ENCODE measurements at regions not wholly inside any gene's neighbourhood (a gene's known extent, or its start where the extent isn't known, plus 50 kb on each side); places are given as distances from the start of the nearest gene placed in this dataset.
"Not testable (repeated sequence)": the region's sequence is repeated elsewhere in the genome, so short reads cannot be mapped to it uniquely, and the experiment has no call there.

DNA sequence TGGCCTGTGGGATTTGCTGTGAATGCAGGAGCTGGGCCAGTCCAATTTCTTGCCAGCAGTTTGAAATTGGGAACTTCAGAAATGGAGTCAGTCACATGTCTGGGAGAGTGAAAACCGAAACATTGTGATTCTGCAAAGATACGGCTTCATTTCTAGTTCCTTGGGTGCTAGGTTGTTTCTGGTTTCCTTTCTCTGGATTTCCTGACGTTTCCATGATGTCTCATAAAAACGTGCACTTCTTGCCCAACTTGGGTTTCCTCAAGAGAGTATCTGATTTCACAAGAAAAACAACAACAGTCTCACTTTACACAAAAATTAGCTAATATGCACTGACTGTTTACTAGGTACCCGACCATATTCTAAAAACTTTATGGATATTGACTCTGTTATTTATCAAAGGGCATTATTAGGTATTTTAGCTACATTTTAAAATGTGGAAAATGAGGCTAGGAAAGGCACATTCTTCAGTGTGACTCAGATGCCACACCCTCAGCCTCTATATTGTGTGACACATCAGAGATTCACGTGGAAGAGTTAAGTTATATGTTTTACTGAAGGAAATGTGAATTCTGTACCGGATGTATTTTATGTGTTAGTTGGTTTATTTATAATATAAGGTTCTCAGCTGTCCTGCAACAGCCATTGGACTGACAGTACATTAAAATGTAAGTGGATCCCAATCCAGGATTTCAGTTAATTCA is 225.0 kb upstream of the PUDP start:
- DNase-seq = no peak

DNA sequence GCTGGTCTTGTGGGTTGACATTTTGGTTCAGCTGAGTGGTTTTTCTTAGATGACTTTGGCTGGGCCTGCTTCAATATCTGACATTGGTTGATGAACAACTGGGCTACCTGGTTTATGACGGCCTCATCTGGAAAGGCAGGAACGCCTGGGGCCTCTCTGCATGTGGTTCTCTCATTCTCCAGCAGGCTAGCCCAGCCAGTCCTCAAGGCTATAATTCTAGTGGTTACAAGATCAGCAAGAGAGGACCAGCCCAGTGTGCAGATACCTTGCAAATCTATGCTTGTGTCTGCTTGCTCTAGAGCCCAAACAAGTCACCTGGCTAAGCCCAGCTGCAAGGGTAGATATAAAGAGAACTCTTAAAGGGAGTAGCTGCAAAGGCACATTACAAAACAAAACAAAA is 214.2 kb upstream of the PUDP start:
- DNase-seq = no peak

DNA sequence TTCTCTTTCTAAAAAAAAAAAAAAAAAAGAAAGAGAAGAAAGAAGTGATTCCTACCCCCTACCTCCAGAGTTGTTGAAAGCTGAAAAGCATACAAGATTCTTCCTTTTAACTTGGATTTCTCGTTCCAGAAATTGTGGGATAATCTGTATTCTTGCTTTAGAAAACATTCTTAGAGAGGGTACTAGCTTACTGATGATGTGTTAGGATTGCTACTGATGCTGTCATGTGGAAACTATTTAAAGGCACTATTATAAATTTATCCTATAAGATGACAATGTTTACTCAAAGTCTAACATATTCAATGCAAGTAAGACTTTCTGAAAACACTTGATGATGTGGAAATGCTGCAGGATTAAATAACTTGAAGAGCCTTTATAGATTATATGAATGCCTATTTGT is 204.0 kb upstream of the PUDP start:
- DNase-seq = no peak

- DNase-seq = no peak
These were observed 199.5 kb upstream of the PUDP start for GRCh38 chrX:7347465-7347864.

DNA sequence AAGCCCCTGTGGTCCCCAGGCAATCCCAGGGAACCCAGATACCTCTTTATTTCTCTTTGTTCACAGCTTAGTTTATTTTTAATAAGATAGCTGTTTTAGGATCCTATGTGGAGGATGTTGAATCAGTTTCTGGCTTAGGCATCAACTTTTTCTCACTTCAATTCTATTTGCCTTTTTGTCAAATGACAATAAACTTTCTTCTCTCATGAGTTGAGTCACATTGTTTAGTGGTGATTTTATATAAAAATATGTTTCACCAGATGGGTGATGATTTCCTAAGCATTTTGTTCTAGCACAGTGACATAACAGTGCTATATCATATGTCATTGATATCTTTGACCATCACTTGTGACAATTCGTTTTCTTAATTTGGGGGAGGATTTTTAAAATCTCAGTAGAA is 198.1 kb upstream of the PUDP start:
- no peak for DNase-seq

DNA sequence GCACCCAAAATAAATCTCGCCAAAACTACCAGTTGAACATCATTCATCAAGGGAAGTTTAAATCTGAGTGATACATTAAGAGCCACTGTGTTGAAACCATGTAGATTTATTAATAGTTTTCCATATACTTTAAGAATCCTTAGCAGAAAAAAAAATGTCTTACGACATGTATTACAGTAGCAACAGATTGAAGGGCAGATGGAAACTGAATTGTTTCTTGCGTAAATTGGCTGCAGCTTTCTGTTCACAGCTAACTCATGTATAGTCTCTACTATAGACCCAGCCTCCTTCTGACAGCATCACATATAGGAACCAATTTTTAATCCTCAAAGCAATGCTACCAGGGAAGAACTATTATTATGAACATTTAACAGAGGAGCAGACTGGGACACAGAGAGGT is 195.2 kb upstream of the PUDP start:
- DNase-seq = no peak

DNA sequence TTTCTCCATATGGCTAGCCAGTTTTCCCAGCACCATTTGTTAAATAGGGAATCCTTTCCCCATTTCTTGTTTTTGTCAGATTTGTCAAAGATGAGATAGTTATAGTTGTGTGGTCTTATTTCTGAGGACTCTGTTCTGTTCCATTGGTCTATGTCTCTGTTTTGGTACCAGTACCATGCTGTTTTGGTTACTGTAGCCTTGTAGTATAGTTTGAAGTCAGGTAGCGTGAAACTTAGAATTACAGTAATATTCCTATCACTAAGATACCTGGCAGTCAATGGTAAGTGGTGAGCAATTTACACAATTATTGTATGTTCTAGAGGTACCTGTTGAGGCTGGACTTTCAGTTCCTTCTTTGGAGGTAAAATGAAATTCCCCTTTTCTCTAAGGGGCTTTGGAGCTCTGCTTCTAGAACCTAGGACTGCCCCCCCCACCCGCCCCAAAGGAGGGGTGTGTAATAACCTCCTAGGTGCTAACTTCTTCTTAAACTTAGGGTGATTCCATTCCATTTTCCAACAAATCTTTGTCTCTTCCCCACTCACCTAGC is 187.9 kb upstream of the PUDP start:
- not testable (repeated sequence) for DNase-seq

DNA sequence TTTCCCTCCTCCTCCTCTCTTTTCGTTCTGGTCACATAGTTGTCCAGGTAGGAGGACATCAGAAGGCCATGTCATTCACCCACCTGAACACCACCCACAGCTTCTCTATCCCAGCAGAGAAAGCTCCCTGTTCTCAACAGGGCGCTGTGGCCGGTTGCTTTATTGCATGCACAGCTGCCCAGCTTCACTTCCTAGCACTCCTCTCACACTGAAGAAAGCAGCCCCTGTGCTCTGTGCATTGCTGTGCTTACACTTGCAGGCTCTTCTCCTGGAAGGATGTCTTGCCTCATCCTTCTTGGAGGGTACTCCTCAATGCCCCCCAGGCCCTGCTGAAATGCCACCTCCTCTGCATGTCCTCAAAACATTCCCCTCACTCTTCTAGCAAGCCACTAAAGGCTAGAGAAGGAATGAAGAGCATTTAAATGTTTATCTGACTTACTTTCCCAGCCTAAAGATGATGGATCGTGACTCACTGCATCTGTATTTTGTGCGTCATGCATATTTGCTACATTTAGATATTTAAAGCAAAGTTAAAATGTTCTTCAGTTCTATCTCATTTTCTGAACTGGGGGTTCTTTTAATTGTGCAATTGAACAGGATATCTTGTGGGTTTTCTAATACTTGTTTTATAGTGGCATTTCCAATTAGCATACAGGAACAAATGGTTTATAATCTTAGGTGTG is 186.4 kb upstream of the PUDP start:
- no peak for DNase-seq

- no peak for DNase-seq
These were observed 183.2 kb upstream of the PUDP start for GRCh38 chrX:7330971-7331746.

DNA sequence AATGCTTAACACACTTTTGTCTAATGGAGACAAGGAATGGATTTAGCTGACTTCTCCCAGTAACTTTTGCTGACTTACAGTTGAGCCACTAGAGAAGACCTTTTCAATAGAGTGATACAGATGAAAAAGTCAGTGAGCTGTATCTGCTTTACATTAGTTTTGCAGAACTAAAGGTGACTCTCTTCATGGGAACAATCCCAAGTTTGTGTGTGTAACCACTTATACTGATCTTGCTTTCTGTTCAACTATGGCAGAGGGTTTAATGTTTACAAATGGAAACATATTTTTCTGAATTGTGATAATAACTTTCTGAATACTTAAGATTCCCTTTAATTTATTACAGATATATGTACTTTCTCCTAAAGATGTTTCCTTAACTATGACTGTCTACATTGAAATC is 182.6 kb upstream of the PUDP start:
- no peak for DNase-seq

DNA sequence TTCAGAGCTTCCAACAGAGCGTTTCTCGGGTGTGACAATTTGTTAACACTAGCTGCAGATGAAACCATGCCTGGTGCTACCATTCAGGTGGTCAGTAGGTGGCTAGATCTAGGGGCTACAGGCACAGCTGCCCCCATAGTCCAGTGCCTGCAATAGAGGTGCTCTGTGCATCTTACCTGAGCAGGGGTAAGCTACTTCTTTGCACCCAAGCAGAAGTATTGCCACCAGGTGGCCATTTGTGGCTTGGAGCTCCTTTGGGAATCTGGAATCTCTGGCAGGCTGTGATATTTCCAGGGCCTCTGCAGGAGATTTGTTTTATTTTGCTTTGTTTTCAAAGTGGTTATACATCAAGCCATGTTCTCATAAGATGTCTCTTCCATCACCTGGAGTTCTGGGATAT is 170.7 kb upstream of the PUDP start:
- no peak for DNase-seq

- no peak for DNase-seq
These were observed 170.3 kb upstream of the PUDP start for GRCh38 chrX:7318241-7318640.

DNA sequence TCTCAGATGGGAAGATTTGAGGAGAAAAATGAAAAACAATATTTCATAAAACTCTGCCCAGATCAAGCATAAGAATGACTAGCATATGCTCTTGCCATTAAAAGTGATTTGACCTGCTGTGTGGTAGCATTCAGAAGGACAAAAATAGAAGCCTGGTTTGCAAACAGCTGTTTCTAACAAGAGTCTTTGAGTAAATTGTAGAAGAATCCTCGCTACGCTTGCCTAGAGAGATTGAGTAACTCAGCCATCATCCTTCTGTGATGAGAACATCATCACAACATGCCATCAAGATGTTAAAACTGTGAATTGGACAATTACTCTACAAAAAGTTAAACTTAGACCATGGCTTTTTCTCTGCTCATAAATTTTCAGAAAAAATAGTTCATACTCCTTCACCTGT is 168.9 kb upstream of the PUDP start:
- no peak for DNase-seq

GRCh38 chrX:7316280-7316679 is 168.3 kb upstream of the PUDP start:
- no peak for DNase-seq

DNA sequence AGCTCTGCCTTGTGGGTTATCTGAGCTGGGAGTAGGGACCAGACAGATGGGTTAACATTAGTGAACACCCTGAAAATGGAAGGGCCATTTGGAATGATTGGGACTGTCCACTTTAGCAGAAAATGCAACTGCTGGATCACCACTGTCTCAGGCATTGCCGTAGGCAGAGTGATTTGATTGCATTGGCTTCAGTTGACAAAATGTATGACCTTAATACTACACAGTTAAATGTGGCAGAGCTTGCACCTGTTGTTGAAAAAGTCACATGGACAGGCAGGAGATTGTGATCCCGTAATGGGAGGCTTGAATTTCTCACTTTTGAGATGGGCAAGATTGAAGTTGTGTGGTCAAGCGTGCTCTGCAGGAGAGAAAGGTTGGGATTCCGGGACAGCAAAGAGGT is 166.5 kb upstream of the PUDP start:
- DNase-seq = no peak

GRCh38 chrX:7307720-7308119 is 159.8 kb upstream of the PUDP start:
- no peak for DNase-seq

GRCh38 chrX:7294483-7294882 is 146.5 kb upstream of the PUDP start:
- DNase-seq = no peak

DNA sequence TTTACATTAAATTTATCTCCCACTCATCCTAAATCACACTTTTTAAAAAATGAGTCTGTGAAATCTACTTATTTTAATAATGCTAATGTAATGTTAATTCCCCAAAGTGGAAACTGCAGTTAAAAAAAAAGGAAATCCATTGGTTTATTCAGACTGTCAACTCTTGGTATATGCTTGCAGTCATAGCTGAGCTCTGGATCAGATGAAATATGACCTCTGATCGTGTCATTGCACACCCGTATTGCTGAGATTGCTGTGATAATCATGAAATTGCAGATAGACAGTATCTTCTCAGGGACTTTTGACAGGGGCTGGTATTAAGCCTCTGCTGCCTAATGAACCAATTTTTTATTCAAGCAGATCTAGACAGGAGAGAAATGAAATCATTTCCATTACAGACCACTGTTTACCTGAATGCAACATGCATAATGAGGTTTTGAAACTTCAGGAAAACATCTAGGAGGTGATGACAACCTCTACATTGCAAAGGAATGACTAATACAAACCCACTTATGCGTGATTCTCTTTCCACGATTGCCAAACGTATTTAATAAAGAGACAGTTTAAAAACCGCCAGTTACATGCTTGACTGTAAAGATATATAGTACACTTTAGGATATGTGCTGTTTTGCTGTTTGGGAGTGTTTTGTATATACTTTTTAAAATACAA is 138.3 kb upstream of the PUDP start:
- DNase-seq = no peak

- DNase-seq = no peak
These were observed 137.8 kb upstream of the PUDP start for GRCh38 chrX:7285765-7286164.

DNA sequence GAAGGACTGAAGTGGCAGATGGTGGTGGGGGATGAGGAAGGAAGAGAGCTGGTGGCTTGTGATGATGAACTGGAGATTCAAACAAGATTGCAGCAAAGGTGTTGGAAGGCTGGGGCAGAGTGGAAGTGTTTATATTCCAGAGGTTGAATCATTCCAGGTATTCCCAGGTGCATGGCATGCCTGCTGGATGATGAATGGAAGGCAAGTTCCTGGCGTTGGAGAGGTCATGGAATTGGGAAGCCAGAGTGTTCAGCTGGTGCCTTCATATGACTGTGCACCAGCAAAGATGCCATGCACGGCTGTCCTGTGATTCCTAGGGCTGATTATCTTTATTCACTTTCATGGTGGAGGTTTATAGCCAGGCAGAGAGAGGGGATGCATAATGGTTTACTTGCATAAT is 135.8 kb upstream of the PUDP start:
- DNase-seq = no peak

DNA sequence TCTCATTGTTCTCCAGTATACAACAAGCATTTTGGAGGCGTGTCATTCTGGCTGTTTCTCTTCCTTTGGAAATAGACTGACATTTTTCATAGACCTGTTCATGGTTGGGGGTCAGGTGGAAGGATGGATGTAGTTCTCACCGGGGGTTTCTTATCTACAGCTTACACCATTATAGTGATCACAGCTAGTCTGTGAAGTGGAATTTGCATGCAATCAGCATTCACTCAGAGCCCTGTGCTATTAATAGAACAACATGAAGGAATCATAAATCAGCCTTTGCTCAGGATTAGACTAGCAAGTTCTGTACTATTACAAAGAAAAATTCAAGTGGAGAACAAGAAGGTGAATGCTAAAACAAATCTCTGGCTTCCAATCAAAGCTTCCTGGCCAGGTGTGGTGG is 132.6 kb upstream of the PUDP start:
- DNase-seq = no peak

DNA sequence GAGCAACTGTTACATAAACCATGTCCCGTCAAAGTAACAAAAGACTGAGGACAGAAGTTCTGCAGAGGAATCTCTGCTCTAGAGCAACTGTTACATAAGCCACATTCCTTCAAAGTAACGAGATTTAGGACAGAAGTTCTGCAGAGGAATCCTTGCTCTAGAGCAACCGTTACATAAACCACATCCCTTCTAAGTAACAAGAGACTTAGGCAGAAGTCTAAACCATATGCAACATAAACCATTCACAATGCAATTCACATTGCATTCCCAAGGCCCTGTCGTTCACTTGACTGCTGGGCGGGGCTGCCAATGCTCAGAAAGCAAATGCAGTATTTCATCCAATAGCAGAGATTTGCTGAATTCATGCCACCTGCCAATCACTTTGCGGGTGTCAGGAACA is 124.4 kb upstream of the PUDP start:
- DNase-seq = no peak

DNA sequence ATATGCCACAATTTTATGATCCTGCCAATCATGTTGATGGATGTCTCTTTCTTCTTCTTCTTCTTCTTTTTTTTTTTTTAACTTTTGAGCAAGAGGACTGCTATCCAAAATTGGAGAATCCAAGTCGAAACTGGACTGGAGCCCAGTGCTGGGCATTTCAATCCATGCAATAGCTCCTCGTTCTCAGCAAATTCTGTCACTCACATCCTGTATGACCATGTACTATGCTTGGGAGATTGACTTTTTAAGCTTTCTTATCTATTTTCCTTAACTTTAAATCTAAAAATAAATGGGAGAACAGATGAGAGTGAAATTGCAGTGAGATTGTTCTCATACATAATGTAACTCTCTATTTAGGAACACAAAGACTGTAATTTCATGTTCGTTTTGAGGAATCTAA is 123.0 kb upstream of the PUDP start:
- no peak for DNase-seq
